ENCODE measurements at regions not wholly inside any gene's neighbourhood (a gene's known extent, or its start where the extent isn't known, plus 50 kb on each side); places are given as distances from the start of the nearest gene placed in this dataset.

- H3K27me3 ChIP-seq (ENCODE audit: insufficient read depth, low read length) = no peaks in the 10 kb centered on the region
- no peak overlapping the region for H3K9ac ChIP-seq (ENCODE audit: low read depth, low read length)
- H3K36me3 ChIP-seq (ENCODE audit: insufficient read depth, low read length) = no peaks in the 10 kb centered on the region
- no peak overlapping the region for H3K27ac ChIP-seq (ENCODE audit: low read depth, low read length)
- no peaks in the 10 kb centered on the region; the same call in 1 of the 2 replicates for H3K9me3 ChIP-seq (ENCODE audit: insufficient read depth, low read depth, low read length)
- no peak overlapping the region for H3K4me3 ChIP-seq (ENCODE audit: low read length)
- 80% methylated on average over 7 of the region's 7 CpGs for WGBS
- no peaks in the 10 kb centered on the region for H3K4me1 ChIP-seq (ENCODE audit: insufficient read depth, low read length)
Observed at GRCh38 chr4:187432310-187432709, 563.3 kb upstream of the ZFP42 start.

GRCh38 chr4:187433141-187433540 lies 562.4 kb upstream of the ZFP42 start:
- H3K9ac ChIP-seq (ENCODE audit: low read depth, low read length) = no peak overlapping the region
- 95% methylated on average over 4 of the region's 4 CpGs for WGBS
- H3K9me3 ChIP-seq (ENCODE audit: insufficient read depth, low read depth, low read length) = peaks cover 8% of the 10 kb centered on the region
- no peaks in the 10 kb centered on the region for H3K4me1 ChIP-seq (ENCODE audit: insufficient read depth, low read length)
- no peaks in the 10 kb centered on the region for H3K36me3 ChIP-seq (ENCODE audit: insufficient read depth, low read length)
- no peaks in the 10 kb centered on the region for H3K27me3 ChIP-seq (ENCODE audit: insufficient read depth, low read length)
- H3K27ac ChIP-seq (ENCODE audit: low read depth, low read length) = no peak overlapping the region
- no peak overlapping the region for H3K4me3 ChIP-seq (ENCODE audit: low read length)

GRCh38 chr4:187436251-187436650 lies 559.3 kb upstream of the ZFP42 start:
- Histone ChIP-seq H3K27ac (ENCODE audit: low read depth, low read length) (no peak overlapping the region), H3K36me3 (ENCODE audit: insufficient read depth, low read length) (no peaks in the 10 kb centered on the region), H3K4me1 (ENCODE audit: insufficient read depth, low read length) (no peaks in the 10 kb centered on the region), H3K4me3 (ENCODE audit: low read length) (no peak overlapping the region), H3K9me3 (ENCODE audit: insufficient read depth, low read depth, low read length) (peaks cover 15% of the 10 kb centered on the region), H3K9ac (ENCODE audit: low read depth, low read length) (no peak overlapping the region), H3K27me3 (ENCODE audit: insufficient read depth, low read length) (no peaks in the 10 kb centered on the region)
- 82% methylated on average over 5 of the region's 5 CpGs for WGBS

- H3K36me3 ChIP-seq (ENCODE audit: insufficient read depth, low read length) = no peaks in the 10 kb centered on the region
- no peak overlapping the region for H3K4me3 ChIP-seq (ENCODE audit: low read length)
- no peaks in the 10 kb centered on the region; the same call in 1 of the 2 replicates for H3K9me3 ChIP-seq (ENCODE audit: insufficient read depth, low read depth, low read length)
- 100% methylated on average over 3 of the region's 3 CpGs for WGBS
- no peak overlapping the region for H3K9ac ChIP-seq (ENCODE audit: low read depth, low read length)
- H3K27ac ChIP-seq (ENCODE audit: low read depth, low read length) = no peak overlapping the region
- no peaks in the 10 kb centered on the region for H3K4me1 ChIP-seq (ENCODE audit: insufficient read depth, low read length)
- H3K27me3 ChIP-seq (ENCODE audit: insufficient read depth, low read length) = no peaks in the 10 kb centered on the region
Observed at GRCh38 chr4:187444061-187444460, 551.5 kb upstream of the ZFP42 start.

GRCh38 chr4:187449702-187450101 lies 545.9 kb upstream of the ZFP42 start:
- 96% methylated on average over 3 of the region's 3 CpGs for WGBS
- Histone ChIP-seq H3K27ac (ENCODE audit: low read depth, low read length) (no peak overlapping the region), H3K4me3 (ENCODE audit: low read length) (no peak overlapping the region), H3K9me3 (ENCODE audit: insufficient read depth, low read depth, low read length) (no peaks in the 10 kb centered on the region), H3K4me1 (ENCODE audit: insufficient read depth, low read length) (no peaks in the 10 kb centered on the region), H3K27me3 (ENCODE audit: insufficient read depth, low read length) (no peaks in the 10 kb centered on the region), H3K9ac (ENCODE audit: low read depth, low read length) (no peak overlapping the region), H3K36me3 (ENCODE audit: insufficient read depth, low read length) (no peaks in the 10 kb centered on the region)

- Histone ChIP-seq H3K9ac (ENCODE audit: low read depth, low read length) (no peak overlapping the region), H3K27ac (ENCODE audit: low read depth, low read length) (no peak overlapping the region), H3K4me1 (ENCODE audit: insufficient read depth, low read length) (no peaks in the 10 kb centered on the region), H3K27me3 (ENCODE audit: insufficient read depth, low read length) (no peaks in the 10 kb centered on the region), H3K36me3 (ENCODE audit: insufficient read depth, low read length) (no peaks in the 10 kb centered on the region), H3K9me3 (ENCODE audit: insufficient read depth, low read depth, low read length) (no peaks in the 10 kb centered on the region), H3K4me3 (ENCODE audit: low read length) (no peak overlapping the region)
- WGBS = 96% methylated on average over 8 of the region's 8 CpGs
Observed at GRCh38 chr4:187451776-187452175, 543.8 kb upstream of the ZFP42 start.

- H3K9ac ChIP-seq (ENCODE audit: low read depth, low read length) = no peak overlapping the region
- no peak overlapping the region for H3K4me3 ChIP-seq (ENCODE audit: low read length)
- no peaks in the 10 kb centered on the region for H3K9me3 ChIP-seq (ENCODE audit: insufficient read depth, low read depth, low read length)
- no peaks in the 10 kb centered on the region for H3K36me3 ChIP-seq (ENCODE audit: insufficient read depth, low read length)
- no peaks in the 10 kb centered on the region for H3K27me3 ChIP-seq (ENCODE audit: insufficient read depth, low read length)
- no peak overlapping the region for H3K27ac ChIP-seq (ENCODE audit: low read depth, low read length)
- 94% methylated on average over 3 of the region's 3 CpGs for WGBS
- no peaks in the 10 kb centered on the region for H3K4me1 ChIP-seq (ENCODE audit: insufficient read depth, low read length)
Observed at GRCh38 chr4:187460016-187460415, 535.6 kb upstream of the ZFP42 start.

GRCh38 chr4:187464573-187464972 lies 531.0 kb upstream of the ZFP42 start:
- no peak overlapping the region for H3K9ac ChIP-seq (ENCODE audit: low read depth, low read length)
- H3K4me3 ChIP-seq (ENCODE audit: low read length) = no peak overlapping the region
- H3K27me3 ChIP-seq (ENCODE audit: insufficient read depth, low read length) = no peaks in the 10 kb centered on the region
- H3K4me1 ChIP-seq (ENCODE audit: insufficient read depth, low read length) = no peaks in the 10 kb centered on the region
- H3K9me3 ChIP-seq (ENCODE audit: insufficient read depth, low read depth, low read length) = no peaks in the 10 kb centered on the region
- H3K36me3 ChIP-seq (ENCODE audit: insufficient read depth, low read length) = no peaks in the 10 kb centered on the region
- H3K27ac ChIP-seq (ENCODE audit: low read depth, low read length) = no peak overlapping the region

GRCh38 chr4:187467224-187467623 lies 528.3 kb upstream of the ZFP42 start:
- Histone ChIP-seq H3K9me3 (ENCODE audit: insufficient read depth, low read depth, low read length) (no peaks in the 10 kb centered on the region), H3K4me1 (ENCODE audit: insufficient read depth, low read length) (no peaks in the 10 kb centered on the region), H3K36me3 (ENCODE audit: insufficient read depth, low read length) (no peaks in the 10 kb centered on the region), H3K27ac (ENCODE audit: low read depth, low read length) (no peak overlapping the region), H3K4me3 (ENCODE audit: low read length) (no peak overlapping the region), H3K27me3 (ENCODE audit: insufficient read depth, low read length) (no peaks in the 10 kb centered on the region), H3K9ac (ENCODE audit: low read depth, low read length) (no peak overlapping the region)
- 83% methylated on average over 1 of the region's 2 CpGs for WGBS

GRCh38 chr4:187469627-187470026 lies 525.9 kb upstream of the ZFP42 start:
- 98% methylated on average over 2 of the region's 2 CpGs for whole genome bisulfite sequencing
- H3K9me3 ChIP-seq (ENCODE audit: insufficient read depth, low read depth, low read length) = no peaks in the 10 kb centered on the region
- H3K4me1 ChIP-seq (ENCODE audit: insufficient read depth, low read length) = no peaks in the 10 kb centered on the region
- no peaks in the 10 kb centered on the region for H3K36me3 ChIP-seq (ENCODE audit: insufficient read depth, low read length)
- H3K9ac ChIP-seq (ENCODE audit: low read depth, low read length) = no peak overlapping the region
- no peaks in the 10 kb centered on the region for H3K27me3 ChIP-seq (ENCODE audit: insufficient read depth, low read length)
- no peak overlapping the region for H3K4me3 ChIP-seq (ENCODE audit: low read length)
- H3K27ac ChIP-seq (ENCODE audit: low read depth, low read length) = no peak overlapping the region

- Histone ChIP-seq H3K4me3 (ENCODE audit: low read length) (no peak overlapping the region), H3K36me3 (ENCODE audit: insufficient read depth, low read length) (no peaks in the 10 kb centered on the region), H3K27ac (ENCODE audit: low read depth, low read length) (no peak overlapping the region), H3K27me3 (ENCODE audit: insufficient read depth, low read length) (no peaks in the 10 kb centered on the region), H3K9ac (ENCODE audit: low read depth, low read length) (no peak overlapping the region), H3K4me1 (ENCODE audit: insufficient read depth, low read length) (no peaks in the 10 kb centered on the region), H3K9me3 (ENCODE audit: insufficient read depth, low read depth, low read length) (no peaks in the 10 kb centered on the region)
- WGBS = 96% methylated on average over 3 of the region's 3 CpGs
Observed at GRCh38 chr4:187470061-187470460, 525.5 kb upstream of the ZFP42 start.

GRCh38 chr4:187474238-187474637 lies 521.3 kb upstream of the ZFP42 start:
- Histone ChIP-seq H3K9me3 (ENCODE audit: insufficient read depth, low read depth, low read length) (no peaks in the 10 kb centered on the region), H3K27me3 (ENCODE audit: insufficient read depth, low read length) (no peaks in the 10 kb centered on the region), H3K36me3 (ENCODE audit: insufficient read depth, low read length) (no peaks in the 10 kb centered on the region), H3K9ac (ENCODE audit: low read depth, low read length) (no peak overlapping the region), H3K27ac (ENCODE audit: low read depth, low read length) (no peak overlapping the region), H3K4me3 (ENCODE audit: low read length) (no peak overlapping the region), H3K4me1 (ENCODE audit: insufficient read depth, low read length) (no peaks in the 10 kb centered on the region)
- 84% methylated on average over 9 of the region's 9 CpGs for WGBS

Measured in HUES64 (cell line).